SKM-1 (cell line): ENCODE measurements at regions not wholly inside any gene's neighbourhood (a gene's known extent, or its start where the extent isn't known, plus 50 kb on each side); places are given as distances from the start of the nearest gene placed in this dataset.

ENCODE experiments used
- DNase-seq: peaks from one replicate; lab custom pipeline; 2025; ENCODE audit not compliant: unreplicated experiment; lab: John Stamatoyannopoulos, UW

GRCh38 chr4:74640111-74640903 lies 154.0 kb downstream of the BTC start:
- DNase-seq: no peak

DNA sequence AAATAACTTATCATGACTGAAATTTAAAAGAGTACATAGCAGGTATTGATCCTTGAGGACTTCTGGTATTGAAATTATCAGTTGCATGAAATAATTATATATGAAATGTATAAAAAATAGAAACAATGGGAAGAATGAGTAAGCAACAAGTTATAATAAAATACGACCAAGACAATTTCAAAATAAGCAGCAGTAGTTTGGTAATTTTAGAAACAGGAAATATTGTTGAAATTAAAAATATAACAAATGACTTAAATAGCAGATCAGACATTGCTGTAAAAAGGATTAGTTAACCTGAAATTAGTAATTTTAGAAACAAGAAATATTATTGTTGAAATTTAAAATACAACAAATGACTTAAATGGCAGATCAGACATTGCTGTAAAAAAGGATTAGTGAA lies 152.3 kb downstream of the BTC start:
- no peak for DNase-seq

GRCh38 chr4:74649193-74649592 lies 145.1 kb downstream of the BTC start:
- no peak for DNase-seq

- no peak for DNase-seq
These were observed 143.1 kb downstream of the BTC start for GRCh38 chr4:74651198-74651597.

DNA sequence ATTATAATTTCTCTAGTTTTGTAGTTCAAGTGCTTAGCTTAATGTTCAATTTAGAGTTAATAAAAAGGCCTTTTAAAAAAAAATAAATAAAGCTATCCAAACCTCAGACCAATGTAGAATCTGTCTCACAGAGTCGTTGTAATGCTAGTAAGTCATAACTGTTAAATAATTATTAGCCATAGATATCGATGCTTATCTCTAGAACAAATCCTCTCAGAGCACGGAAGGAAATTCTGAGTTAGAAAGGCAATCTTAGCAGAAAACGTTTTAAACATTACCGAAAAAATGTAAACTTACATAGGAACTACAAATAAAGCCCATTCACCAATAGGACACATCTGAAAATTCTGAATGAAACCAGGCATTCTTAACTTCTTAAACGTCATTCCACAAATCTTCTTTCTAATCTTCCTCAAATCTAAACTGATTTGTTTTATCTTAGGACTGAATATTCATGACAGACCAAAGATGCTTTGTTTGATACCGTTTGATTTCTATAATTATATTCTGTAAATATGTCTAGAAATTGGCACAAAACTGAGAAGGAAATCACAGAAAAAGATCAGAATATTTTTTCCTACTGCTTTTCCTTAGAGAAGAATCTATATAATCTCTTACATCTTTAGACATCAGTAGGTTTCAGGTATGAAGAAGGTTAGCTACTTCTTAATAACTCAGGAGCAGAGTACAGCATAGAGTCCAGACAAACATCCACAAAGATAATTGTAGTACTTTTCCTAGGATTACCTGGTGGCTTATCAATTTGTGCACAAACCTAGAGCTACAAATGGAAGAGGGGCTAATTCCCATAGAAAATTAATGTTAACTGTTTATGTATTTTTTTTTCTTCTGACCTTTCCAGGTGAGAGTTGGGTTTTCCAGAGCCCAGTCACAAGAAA lies 140.7 kb downstream of the BTC start:
- no peak for DNase-seq

DNA sequence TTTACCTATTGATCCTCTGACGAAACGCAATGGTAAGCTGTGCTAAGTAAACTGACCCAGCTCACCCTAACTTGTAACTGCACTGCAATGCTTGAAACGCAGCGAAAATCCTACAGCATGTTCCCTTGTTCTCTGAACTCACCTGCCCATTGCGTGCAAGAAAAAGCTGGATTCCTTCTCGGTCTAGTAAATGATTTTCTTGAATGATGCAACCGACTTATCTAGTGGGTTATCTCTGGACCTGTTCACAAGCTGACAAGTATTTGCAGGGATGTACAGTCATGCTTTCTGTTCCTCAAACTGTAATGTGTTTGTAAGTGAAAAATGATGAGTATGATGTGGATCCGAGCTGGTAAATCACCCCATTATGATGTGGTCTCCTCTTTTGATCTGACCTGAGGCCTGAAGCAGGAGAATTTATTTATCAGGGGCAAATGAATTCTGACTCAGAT lies 140.1 kb downstream of the BTC start:
- DNase-seq: no peak

DNA sequence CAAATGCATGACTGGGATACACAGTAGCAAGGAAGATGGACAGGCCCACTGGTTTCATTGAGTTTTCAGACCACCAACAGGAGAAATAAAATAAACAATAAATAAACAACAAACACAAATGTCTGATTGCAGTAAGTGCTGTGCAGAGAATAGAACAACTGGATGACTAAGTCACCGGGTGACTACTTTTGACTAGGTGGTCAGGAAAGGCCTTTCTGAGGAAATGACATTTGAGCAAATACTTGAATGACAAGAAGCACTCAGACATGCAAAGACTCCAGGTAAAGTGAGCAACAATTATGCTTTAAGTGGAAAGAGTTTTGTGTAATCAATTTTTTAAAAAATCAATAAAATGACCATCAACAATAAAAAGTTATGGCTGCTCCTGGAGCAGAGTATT lies 137.7 kb downstream of the BTC start:
- DNase-seq: no peak

DNA sequence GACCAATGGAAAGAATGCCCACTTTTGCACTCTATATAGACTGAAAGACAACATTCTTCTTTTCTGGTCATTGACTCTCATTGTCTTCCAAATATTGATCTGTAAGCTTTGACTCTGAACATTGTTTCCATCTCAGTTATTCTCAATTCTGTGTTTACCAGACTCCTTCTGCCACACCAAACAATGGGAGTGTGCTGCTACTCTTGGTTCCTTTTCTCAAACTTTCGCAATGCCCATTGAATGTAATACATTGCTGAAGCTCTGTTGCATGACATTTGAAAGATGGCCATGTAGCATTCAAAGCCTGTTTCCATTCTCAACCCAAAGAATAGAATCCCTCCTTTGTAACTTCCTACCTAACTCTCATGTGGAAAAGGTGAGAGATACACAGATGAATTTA lies 136.2 kb downstream of the BTC start:
- peak; percentile 5 for DNase-seq

GRCh38 chr4:74659576-74660411 lies 134.5 kb downstream of the BTC start:
- DNase-seq: no peak

- no peak for DNase-seq
These were observed 133.5 kb downstream of the BTC start for GRCh38 chr4:74660866-74661265.

- DNase-seq: no peak
These were observed 132.7 kb downstream of the BTC start for GRCh38 chr4:74661427-74662201.

GRCh38 chr4:74663631-74664030 lies 130.7 kb downstream of the BTC start:
- DNase-seq: no peak

- no peak for DNase-seq
These were observed 129.0 kb downstream of the BTC start for GRCh38 chr4:74665346-74665745.

GRCh38 chr4:74665876-74666275 lies 128.4 kb downstream of the BTC start:
- no peak for DNase-seq

DNA sequence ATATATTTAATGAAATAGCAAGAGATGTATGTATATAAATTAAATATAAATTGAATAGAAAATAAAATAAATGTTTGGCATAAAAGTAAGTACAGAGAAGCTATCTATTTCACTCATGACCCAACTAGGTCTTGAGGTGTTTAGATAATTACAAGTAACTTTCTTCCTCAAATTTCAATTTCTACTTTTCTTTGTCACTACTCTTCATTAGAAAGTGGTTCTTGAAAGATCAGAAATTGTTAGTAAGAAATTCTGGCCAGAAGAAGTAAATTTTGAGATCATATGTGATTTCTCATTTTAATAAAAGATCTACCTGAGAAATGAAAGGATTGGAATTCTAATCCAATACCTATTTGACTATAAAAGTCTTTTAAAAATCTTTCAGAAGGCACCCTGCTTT lies 126.9 kb downstream of the BTC start:
- DNase-seq: no peak

GRCh38 chr4:74667944-74668343 lies 126.4 kb downstream of the BTC start:
- DNase-seq: no peak

DNA sequence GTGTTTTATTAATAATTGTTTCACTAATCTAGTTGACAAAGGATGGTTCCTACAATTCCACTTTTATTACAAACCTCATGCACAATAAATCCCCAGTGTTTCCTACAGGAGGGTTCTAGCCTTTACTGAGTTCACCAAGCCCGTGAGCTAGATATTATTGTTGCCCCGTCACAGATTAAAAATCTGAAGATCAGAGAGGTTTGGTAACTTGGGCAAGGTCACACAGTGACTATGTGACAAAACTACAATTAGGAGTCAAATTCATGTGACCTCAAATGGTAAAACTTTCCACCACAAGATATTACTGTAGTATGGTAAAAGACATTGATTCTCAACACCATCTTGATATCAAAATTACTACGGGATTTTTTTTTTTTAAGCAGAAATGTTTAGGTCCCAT lies 124.6 kb downstream of the BTC start:
- no peak for DNase-seq

DNA sequence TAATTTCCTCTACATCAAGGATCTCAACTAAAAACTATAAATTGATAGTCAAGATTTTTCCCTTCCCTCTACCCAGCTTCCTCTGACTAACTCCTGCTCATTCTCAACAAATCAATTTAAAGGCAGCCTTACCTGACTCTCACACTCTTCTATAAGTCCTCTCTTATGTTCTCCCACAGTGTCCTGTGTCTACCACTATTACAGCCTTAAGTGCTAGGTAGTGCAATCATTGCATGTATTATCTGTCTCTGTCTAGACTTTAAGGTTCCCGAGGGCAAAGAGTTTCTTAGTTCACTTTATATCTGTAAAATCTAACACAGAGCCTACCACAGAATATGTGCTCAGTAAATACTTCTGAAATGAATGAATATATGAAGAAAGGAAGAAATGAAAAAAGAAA lies 123.7 kb downstream of the BTC start:
- DNase-seq: no peak

- peak; percentile 23 for DNase-seq
These were observed 123.1 kb downstream of the BTC start for GRCh38 chr4:74671080-74671698.

DNA sequence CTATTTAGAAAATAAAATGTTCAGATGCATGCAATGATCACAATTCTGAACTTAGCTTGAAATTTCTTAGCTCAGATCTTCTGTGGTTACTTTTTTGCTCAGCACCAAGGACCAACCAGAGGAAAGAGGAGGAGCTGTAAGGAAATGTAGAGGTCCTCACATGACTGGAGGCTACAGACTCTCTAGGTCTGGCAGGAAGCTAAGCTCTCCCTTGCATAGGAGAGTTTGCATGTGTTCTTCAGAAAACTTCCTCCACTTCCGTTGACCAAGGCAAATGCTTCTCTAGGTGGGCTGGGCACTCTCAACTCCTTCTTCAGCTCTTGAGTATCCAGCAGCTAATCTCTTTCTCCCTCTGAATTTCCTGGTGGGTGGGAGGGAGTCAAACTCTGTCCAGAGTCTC lies 119.6 kb downstream of the BTC start:
- DNase-seq: no peak
